HG02852 (cell line): ENCODE measurements at regions not wholly inside any gene's neighbourhood (a gene's known extent, or its start where the extent isn't known, plus 50 kb on each side); places are given as distances from the start of the nearest gene placed in this dataset.

Experiments
- ATAC-seq: cut with Tn5 transposase; IDR thresholded peaks from one replicate; pipeline ENCODE4 v1.9.1; 2021; ENCODE audit warnings: mild to moderate bottlenecking, moderate library complexity; ENCODE audit not compliant: unreplicated experiment

GRCh38 chrX:80306007-80306406 is 114.2 kb upstream of the TENT5D start:
- ATAC-seq, result no peak

DNA sequence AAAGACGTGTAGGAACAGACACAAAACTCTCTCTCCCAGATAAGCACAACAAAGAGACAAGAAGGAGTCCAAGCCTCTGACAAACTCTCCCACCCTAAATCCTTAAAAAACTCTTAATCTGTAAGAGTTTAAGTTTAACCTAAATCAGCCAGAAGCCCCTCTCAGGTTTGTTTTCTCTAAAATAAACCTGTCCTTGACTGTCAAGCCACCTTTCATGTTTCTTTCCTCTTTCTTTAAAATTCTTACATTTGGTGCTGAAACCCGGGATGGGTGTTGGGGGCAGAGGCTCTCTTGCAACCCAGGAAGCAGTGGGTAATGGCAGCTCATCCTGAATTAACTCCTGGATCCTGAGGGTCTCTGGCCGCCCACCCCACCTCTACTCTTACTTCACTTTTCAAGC is 107.8 kb upstream of the TENT5D start:
- no peak for ATAC-seq

DNA sequence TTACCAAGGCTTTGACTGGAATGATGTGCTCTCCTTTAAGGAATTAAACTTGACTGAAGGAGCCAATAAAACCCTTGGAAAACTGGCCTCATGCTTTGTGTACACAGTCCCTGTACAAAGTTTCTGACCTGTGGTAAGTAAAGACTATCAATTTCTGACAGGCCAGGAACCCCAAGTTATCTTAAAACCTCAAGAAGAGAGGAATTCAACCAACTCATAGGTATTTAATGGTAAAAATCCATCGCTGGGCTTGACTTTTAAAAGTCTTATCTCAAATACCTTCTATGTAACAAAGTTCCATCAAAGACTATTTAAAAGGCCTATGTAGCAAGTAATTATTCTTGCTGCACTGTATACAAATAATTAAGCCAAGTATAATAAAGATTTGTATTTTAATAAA is 103.7 kb upstream of the TENT5D start:
- no peak for ATAC-seq

DNA sequence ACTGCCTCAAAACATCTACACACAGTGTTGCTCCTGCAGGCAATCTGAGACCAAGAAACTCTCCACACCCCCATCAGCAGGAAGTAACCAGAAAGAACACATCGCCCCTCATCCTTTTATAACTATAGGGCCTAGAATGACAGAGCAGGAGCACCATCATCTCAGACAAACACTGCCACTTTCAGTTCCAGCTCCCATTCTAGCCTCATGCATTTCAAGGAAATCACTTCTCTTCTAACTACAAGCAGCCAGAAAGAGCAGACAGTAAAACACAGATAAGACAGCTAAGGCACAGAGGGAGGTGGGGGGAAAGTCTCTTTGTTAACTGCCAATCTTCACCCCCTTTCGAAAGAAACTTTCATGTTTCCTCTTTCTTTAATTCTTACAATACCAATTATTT is 102.6 kb upstream of the TENT5D start:
- no peak for ATAC-seq

DNA sequence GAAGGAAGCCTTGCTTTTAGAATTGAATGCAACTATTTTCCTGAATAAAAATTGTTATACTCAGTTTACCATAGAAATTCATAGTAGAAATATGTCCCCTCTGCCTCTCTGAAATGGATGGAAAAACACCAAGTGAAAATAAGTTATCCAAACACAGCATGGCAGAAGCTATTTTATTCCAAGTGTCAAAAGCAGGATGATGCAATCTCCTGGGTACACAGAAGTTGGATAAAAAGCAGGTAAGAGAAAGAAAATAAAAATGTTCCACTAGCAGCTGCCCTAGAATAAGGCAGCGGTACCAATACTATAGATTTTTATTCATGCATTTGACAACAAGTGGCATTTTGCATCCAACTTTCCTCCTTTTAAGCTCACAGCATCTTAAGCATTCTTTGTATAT is 89.0 kb upstream of the TENT5D start:
- ATAC-seq, result no peak

DNA sequence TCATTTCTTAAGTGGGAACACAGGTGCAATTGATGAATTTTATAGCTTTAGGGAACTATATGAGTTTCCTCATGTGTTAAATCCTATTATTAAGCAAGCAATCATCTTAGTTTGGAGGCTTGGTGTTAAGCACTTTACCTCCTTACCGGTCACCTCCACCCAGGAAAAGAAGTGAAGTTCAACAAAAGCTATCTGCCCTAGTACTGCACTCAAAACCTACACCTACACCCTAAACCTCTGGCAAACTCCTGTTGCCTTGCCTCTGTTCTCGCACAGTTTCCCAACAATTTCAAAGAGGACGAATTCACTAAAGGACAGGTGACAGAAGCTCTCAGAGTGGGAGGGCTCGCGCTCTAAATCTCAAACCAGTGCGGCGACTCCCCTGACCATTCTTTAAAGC is 85.7 kb upstream of the TENT5D start:
- no peak for ATAC-seq

DNA sequence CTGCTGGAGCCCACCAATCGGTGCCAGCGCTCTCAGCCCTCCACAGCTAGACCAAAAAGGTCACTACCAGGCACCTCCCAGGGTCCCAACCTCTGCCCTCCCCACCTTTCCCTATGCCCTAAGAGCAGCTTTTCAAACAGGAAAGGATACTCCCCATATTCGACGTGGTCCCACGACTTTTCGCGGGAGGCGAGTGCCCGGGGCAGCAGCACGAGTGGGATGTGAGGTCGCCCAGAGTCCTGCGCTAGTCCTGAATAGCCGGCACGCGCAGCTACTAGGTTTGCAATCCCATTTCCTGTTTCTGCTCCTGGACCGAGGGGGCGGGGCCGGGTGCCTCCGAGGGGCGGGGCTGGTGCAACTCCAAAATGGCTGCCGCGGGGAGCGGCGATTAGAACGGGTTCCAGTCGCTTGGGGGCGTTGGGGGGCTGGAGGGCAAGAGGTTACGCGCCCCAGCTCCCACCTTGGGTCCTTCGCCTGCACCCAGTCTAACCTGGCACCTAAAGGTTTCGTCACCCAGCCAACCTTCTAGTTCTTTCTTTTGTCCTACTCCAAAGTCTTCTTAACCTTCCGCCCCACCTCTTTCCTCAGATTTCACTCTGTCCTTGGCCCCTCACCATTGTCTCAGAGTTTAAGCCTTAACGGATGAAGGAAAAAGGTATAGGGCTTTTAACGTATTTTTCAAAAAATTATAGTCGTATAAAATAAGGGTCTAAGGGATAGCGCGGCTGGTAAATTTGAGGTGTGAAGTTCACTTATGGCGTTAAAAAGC is 85.0 kb upstream of the TENT5D start:
- ATAC-seq, result no peak

GRCh38 chrX:80354966-80355465 is 65.2 kb upstream of the TENT5D start:
- no peak for ATAC-seq
